Activated CD4-positive, alpha-beta T cell treated with anti-CD3 and anti-CD28 coated beads, Interleukin-2, amount 50 U/mL, for 24 hours (primary cell): ENCODE measurements at regions not wholly inside any gene's neighbourhood (a gene's known extent, or its start where the extent isn't known, plus 50 kb on each side); places are given as distances from the start of the nearest gene placed in this dataset.
"Not testable (repeated sequence)": the region's sequence is repeated elsewhere in the genome, so short reads cannot be mapped to it uniquely, and the experiment has no call there.

Experiments used
- DNase-seq, 2 donors: peaks; one replicate each; pipeline ENCODE4 v3.0.0-alpha.2; 2020; ENCODE audit warnings: low read depth in 1 of 2, low spot score in 1 of 2

- no peak for DNase-seq
Observed at GRCh38 chr11:13216711-13217075, 60.9 kb upstream of the BMAL1 start.

GRCh38 chr11:13218685-13219084 is 58.9 kb upstream of the BMAL1 start:
- not testable (repeated sequence) for DNase-seq

DNA sequence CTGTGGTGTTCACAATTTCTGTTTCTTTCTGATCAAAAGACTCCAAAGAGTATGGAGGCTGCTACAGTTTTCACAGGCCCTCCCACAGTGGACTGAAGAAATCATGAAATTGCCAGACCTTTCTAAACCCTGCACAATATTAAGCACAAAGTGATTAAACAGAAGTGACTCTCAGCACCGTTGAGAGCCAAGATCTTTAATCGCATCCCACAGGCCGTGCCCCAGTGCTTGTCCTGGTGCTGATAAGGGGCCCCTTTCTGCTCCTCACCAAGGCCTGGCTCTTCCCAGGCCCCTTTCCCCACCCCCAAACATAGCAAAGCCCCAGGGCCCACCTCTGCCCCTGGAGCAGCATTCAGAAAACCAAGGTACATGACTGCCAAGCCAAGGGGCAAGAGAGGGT is 57.4 kb upstream of the BMAL1 start:
- DNase-seq, result no peak

DNA sequence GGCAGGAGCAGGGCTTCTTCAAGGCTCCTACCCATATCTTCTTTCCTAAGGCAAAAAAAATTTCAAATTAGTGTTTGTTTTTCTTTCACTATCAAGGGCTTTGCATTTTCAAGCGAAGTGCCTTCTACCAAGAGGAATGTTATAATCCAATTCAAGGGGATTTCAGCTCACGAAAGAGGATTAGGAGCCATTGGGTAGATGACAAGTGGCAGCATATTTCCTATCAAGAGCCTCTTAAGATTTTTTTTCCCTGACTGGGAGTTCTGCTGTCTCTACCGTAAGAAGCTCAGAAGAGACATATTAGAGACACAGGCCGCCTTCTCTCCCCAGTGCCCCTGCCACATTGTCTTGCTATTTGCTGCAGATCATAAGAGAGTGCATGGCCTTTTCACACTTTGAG is 55.9 kb upstream of the BMAL1 start:
- no peak for DNase-seq

DNA sequence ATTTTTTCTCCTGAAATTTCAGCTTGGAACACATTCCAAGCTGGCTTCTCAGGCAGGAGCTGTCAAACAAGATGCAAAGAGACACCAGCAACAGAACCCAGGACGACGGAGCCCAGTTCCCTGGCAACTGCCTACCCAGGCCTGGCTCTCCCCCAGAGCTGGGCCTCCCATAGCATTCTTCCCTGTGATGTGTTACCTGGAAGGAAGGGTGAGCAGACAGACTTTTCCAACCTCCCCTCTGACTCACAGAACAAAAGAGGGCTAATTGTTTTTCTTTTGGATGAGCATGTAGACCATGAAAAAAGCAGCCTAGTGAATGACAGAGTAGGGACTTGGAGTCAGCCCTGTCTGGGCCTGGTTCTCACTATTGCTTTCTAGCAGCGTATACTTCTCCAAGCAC is 55.3 kb upstream of the BMAL1 start:
- DNase-seq, result no peak

DNA sequence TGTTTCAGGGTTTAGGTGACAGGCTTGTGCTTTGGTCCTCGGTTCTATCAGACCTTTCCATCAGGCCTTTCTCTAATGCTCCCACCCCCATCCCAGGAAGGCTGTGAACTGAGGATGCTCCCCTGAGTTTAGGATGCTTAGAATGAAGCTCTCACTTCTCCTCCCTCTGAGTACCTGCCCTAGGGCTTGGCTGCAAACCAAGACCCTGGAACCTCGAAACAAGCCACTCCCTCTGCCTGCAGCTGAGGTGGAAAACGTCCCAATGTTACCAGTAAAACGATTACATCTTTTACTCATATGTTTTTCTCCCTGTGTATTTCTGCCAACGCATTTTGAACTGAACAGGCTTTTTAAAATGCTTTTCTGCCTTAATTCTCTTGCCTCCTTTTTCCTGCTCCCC is 54.5 kb upstream of the BMAL1 start:
- DNase-seq, result no peak

GRCh38 chr11:13224324-13224723 is 53.3 kb upstream of the BMAL1 start:
- no peak for DNase-seq

DNA sequence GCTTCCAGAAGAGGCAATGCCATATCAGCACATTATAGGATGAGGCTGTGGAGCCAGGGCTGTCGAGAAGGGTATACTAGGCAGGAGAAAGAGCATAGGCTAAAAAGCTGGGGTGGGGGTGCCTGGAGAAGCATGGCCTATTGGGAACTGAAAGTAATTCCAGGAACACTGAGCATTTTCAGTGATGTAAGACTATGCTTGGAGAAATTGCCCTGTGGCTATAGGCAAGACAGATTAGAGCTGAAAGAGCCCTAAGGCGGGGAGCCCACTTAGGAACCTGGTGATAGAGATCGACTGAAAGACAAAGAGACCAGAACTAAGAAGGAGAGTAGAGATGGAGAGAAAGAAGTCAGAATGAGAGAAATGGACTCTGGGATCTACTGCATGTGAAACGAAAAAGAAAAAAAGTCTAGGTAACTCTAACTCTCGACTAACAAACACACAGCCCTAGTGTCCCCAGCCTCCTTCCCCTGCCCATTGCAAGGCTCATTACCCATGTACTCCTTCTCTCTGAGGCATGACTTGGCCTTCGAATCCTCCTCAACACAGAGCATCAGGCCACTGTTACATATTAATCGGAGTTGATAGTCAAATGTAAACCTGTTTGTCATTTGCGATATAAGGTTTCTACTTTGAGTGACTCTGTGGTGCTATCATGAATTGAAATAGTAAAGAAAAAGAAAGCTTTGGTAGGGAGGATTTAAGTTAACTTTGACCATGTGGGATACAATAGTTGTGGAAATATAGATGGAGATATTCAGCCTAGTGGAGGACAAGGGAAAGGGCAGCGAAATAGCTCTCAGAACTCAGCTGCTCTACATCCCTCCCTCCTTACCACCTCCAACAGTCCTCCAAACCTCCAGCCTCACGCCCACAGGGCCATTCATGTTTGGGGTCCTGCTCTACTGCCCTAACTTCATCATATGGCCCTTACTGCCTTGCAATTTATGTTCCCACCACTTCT is 52.3 kb upstream of the BMAL1 start:
- no peak for DNase-seq

- no peak for DNase-seq
Observed at GRCh38 chr11:13227676-13228255, 49.8 kb upstream of the BMAL1 start.
